Astrocyte of the spinal cord (primary cell): ENCODE measurements at regions not wholly inside any gene's neighbourhood (a gene's known extent, or its start where the extent isn't known, plus 50 kb on each side); places are given as distances from the start of the nearest gene placed in this dataset.

Experiments used
- DNase-seq: peaks from one replicate; pipeline ENCODE4 v3.0.0; 2011; ENCODE audit warnings: low read depth, low spot score
- H3K4me3 ChIP-seq: 2 replicates; pipeline ENCODE4 v1.5.1; 2011; ENCODE audit warnings: low read depth, mild to moderate bottlenecking, low read length, moderate library complexity
- CTCF ChIP-seq: IDR thresholded peaks from 2 replicates; pipeline ENCODE4 v1.5.1; 2012; ENCODE audit warnings: low read depth, mild to moderate bottlenecking, low read length, inconsistent platforms
- in situ Hi-C: cut with HindIII; loops from 2 replicates; pipeline ENCODE4 v1.10.0; 2017; ENCODE audit warnings: low sequenced_read_pairs

DNA sequence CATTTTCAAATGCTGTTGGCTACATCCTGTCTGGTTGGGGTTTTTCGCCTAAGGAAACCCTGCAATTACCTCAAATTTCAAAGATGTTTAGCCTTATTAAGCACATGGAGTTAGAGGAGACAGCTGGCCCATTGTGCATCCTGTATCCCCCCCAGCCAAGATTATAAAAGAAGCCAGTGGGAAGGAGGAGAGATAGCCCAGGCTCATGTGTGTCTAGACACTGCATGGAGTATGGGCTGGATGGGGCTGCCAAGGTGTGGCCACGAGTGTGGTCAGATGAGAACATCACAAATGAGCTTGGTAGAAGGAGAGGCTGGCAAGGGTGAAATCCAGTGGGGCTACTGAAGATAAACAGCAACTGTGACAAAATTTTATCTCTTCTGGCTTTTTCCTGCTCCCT lies 270.0 kb upstream of the TBC1D5 start:
- DNase-seq = no peak

DNA sequence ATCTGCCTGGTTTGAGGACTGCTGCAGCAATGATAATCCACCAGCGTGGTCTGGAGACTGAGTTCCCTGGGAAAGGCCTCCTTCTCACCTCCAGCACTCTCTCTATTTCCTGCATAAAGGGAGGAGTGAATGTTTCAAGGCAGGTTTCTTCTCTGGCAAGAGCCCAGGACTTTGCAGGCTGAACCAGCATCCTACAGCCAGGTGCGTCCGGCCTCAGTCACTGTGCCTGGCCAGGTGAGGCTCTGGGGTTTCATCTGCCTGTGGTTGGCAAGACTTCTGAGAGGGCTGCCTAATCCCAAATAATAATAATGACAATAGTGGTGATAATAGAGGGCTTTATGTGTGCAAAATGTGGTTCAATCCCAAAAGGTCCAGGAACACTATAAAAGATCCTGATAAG lies 269.0 kb upstream of the TBC1D5 start:
- TF ChIP-seq CTCF = no peak
- DNase-seq = no peak
- in situ Hi-C loops = no loop called here
- H3K4me3 ChIP-seq = no peak overlapping the region

More for the DNA sequence above, 270.0 kb upstream of the TBC1D5 start:
- in situ Hi-C loops = no loop called here
- TF ChIP-seq CTCF = no peak
- no peak overlapping the region for H3K4me3 ChIP-seq

DNA sequence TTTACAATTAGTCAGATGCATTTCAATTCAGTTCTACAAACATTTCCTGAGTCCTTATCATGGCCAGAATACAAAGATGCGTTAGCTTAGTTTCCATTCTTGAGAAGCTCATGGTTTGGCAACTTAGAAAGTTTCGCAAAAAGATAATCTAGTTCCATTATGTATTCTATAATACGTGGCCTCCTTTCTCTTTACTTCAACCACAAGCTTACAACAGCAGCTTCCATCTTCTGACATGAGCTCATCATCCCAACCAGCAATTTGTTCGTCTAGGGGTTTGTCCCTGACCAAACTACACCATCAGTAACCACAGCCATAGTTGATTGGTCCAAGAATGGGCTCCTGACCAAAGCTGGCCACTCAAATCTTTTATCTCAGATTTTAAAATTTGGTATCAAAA lies 267.6 kb upstream of the TBC1D5 start:
- in situ Hi-C loops = no loop called here

GRCh38 chr3:18008706-18009368 lies 266.4 kb upstream of the TBC1D5 start:
- in situ Hi-C loops = no loop called here
- no peak for DNase-seq
- TF ChIP-seq CTCF = no peak

More for the DNA sequence above, 267.6 kb upstream of the TBC1D5 start:
- TF ChIP-seq CTCF = no peak
- DNase-seq = no peak
- no peak overlapping the region for H3K4me3 ChIP-seq

DNA sequence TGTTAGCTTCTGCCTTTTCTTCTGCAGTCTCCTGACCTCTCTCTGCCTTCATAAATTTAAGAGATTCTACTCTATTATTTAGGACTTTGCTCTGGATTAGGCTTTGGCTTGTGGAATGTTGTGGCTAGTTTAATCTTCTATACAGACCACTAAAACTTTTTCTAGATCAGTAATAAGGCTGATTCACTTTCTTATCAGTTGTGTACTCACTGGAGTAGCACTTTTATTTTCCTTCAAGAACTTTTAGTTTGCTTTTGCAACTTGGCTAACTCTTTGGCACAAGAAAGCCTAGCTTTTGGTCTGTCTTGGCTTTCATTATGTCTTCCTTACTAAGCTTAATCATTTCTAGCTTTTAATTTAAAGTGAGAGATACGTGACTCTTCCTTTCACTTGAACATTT lies 265.5 kb upstream of the TBC1D5 start:
- DNase-seq = peak; percentile 50
- TF ChIP-seq CTCF = no peak
- no peak overlapping the region for H3K4me3 ChIP-seq
- in situ Hi-C loops = no loop called here

More at GRCh38 chr3:18008706-18009368, 266.4 kb upstream of the TBC1D5 start:
- H3K4me3 ChIP-seq = no peak overlapping the region

- no peak overlapping the region for H3K4me3 ChIP-seq
- no peak for TF ChIP-seq CTCF
- in situ Hi-C loops = no loop called here
- no peak for DNase-seq
These were observed 253.3 kb upstream of the TBC1D5 start for GRCh38 chr3:17995769-17996168.
